Left lung (tissue), 4 donors: ENCODE measurements at regions not wholly inside any gene's neighbourhood (a gene's known extent, or its start where the extent isn't known, plus 50 kb on each side); places are given as distances from the start of the nearest gene placed in this dataset.

Source experiments
- ATAC-seq: fragments of 200-7000 bp; cut with Tn5 transposase; one replicate; pipeline ENCODE4 v1.9.1; 2020; ENCODE audit warnings: moderate library complexity
- DNase-seq, 4 donors: peaks; one replicate each; pipeline ENCODE4 v3.0.0-alpha.2; 2013 to 2020
- H3K27ac ChIP-seq, 2 donors: fragments of 200-600 bp; sonication (generic) in 1 of 2; one replicate each; pipeline versions ENCODE4 v1.5.0 to v1.8.0; 2020 to 2021
- H3K27me3 ChIP-seq, 2 donors: fragments of 200-600 bp; sonication (generic) in 1 of 2; one replicate each; pipeline versions ENCODE4 v1.5.0 to v1.8.0; 2020 to 2021
- H3K36me3 ChIP-seq, 2 donors: fragments of 200-600 bp; sonication (generic) in 1 of 2; one replicate each; pipeline versions ENCODE4 v1.5.0 to v1.8.0; 2020 to 2021
- H3K4me1 ChIP-seq, 2 donors: fragments of 200-600 bp; one replicate each; pipeline ENCODE4 v1.8.0; 2021
- H3K4me3 ChIP-seq, 2 donors: fragments of 200-600 bp; sonication (generic) in 1 of 2; one replicate each; pipeline versions ENCODE4 v1.5.0 to v1.8.0; 2020 to 2021; ENCODE audit warnings: mild to moderate bottlenecking in 1 of 2
- H3K9me3 ChIP-seq, 2 donors: fragments of 200-600 bp; sonication (generic) in 1 of 2; one replicate each; pipeline versions ENCODE4 v1.5.0 to v1.8.0; 2020 to 2021
- intact Hi-C, 2 donors: fragments of 100-400 bp; cut with DNase I; formaldehyde crosslinking; loops; one replicate each; pipeline versions ENCODE4 v1.11.2 to v1.14.2; 2022
- TF ChIP-seq, protein P1 (sequence below), 2 donors: fragments of 200-600 bp; sonication (generic) in 1 of 2; IDR thresholded peaks; one replicate each; pipeline versions ENCODE4 v1.5.0 to v1.8.0; 2021; ENCODE audit warnings: antibody characterized with exemption in 2 of 2
- donor health status: DM: no; HTN: yes; CAD: no.
- donor health status: DM: no; HTN: no; CAD: no.

DNA sequence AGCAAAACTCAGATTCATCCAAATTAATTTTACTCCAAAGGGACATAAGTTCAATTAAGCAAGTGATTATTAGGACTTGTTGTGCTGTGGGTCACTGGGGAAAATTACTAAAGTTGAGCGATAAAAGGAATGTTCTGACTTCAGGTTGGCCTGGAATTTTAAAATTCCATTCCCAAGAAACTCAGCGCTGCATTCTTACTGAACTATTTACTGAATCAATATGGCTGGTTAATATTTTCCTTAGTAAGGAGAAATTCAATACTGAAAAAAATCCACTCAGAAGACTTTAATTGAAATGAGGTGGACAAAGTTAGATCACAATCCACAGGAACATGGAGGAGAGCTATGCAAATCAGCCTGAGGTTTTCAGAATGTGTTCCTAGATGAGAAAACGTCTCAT, 578.9 kb upstream of the NR5A2 start:
- Histone ChIP-seq H3K27ac (no peak overlapping the region), H3K9me3 (no peaks in the 10 kb centered on the region), H3K4me3 (no peak overlapping the region), H3K4me1 (no peaks in the 10 kb centered on the region), H3K36me3 (no peaks in the 10 kb centered on the region), H3K27me3 (no peaks in the 10 kb centered on the region)
- DNase-seq (no peak), ATAC-seq (no peak)
- intact Hi-C loops = no loop called here
- TF ChIP-seq, protein P1, sequence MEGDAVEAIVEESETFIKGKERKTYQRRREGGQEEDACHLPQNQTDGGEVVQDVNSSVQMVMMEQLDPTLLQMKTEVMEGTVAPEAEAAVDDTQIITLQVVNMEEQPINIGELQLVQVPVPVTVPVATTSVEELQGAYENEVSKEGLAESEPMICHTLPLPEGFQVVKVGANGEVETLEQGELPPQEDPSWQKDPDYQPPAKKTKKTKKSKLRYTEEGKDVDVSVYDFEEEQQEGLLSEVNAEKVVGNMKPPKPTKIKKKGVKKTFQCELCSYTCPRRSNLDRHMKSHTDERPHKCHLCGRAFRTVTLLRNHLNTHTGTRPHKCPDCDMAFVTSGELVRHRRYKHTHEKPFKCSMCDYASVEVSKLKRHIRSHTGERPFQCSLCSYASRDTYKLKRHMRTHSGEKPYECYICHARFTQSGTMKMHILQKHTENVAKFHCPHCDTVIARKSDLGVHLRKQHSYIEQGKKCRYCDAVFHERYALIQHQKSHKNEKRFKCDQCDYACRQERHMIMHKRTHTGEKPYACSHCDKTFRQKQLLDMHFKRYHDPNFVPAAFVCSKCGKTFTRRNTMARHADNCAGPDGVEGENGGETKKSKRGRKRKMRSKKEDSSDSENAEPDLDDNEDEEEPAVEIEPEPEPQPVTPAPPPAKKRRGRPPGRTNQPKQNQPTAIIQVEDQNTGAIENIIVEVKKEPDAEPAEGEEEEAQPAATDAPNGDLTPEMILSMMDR (IDR thresholded peaks at IDR 0.05) = no peak

DNA sequence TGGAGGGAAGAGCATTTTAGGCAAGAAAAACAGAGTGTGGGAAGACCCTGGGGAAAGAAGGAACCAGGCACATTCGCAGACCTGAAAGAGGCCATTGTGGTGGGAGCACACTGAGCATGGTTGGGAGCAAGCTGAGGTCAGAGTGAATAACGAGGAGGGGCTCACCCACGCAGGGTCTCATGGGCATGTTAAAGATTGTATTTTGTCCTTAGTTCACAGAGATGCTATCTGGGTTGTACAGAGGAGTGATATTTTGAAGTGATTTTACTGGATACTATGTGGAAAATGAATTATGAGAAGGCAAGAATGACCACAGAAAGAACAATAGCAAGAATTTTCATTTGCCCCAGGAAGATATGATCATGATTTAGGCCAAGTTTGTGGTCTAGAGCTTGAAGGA, 578.3 kb upstream of the NR5A2 start:
- H3K27me3 ChIP-seq = no peaks in the 10 kb centered on the region
- intact Hi-C loops = no loop called here
- H3K36me3 ChIP-seq = no peaks in the 10 kb centered on the region
- H3K9me3 ChIP-seq = no peaks in the 10 kb centered on the region
- no peak for DNase-seq
- H3K4me3 ChIP-seq = no peak overlapping the region
- no peak for ATAC-seq
- TF ChIP-seq, protein P1 (IDR thresholded peaks at IDR 0.05) = no peak
- H3K4me1 ChIP-seq = no peaks in the 10 kb centered on the region
- no peak overlapping the region for H3K27ac ChIP-seq

DNA sequence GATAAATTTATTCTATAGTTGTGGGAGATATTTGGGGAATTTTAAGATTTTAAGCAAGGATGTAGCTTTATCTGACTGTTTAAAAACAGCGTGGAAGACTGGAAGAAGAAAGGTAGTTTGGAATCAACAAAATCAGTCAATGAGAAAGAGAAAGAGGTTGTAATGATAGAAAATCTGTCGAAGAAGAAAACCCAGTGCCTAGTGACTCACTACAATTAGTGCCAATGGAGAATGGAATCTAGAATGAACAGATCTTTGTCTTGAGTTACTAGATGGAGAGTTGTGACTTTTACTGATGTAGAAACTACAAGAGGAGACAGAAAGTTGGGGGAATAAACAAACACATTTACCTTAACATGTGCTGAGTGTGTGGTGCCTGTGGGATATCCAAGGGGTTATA, 577.8 kb upstream of the NR5A2 start:
- intact Hi-C loops = no loop called here
- H3K9me3 ChIP-seq = no peaks in the 10 kb centered on the region
- TF ChIP-seq, protein P1 (IDR thresholded peaks at IDR 0.05) = no peak

DNA sequence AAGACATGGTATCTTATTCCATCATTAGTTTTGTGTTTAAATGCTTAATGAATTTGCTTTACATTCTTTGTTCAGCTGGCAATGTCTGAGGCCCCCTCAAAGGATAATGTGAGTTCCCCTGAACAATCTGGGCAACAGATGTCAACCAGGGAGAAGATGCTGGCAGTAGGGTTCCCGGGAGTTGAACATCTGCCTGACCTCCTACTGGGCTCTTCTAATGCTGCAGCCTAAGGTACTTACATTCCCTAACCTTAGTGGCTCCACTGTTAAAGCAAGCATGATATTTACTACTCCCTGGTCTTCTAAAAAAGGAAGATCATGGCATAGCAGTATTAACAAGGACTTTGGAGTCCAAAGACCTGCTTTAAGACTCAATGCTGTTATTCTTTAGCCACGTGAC, 574.9 kb upstream of the NR5A2 start:
- intact Hi-C loops = no loop called here
- H3K4me3 ChIP-seq = no peak overlapping the region
- no peaks in the 10 kb centered on the region for H3K9me3 ChIP-seq
- no peak for ATAC-seq
- TF ChIP-seq, protein P1 (IDR thresholded peaks at IDR 0.05) = no peak
- no peaks in the 10 kb centered on the region for H3K27me3 ChIP-seq
- no peaks in the 10 kb centered on the region for H3K36me3 ChIP-seq
- no peak overlapping the region for H3K27ac ChIP-seq
- H3K4me1 ChIP-seq = no peaks in the 10 kb centered on the region
- no peak for DNase-seq

More for the DNA sequence above, 577.8 kb upstream of the NR5A2 start:
- Histone ChIP-seq H3K27ac (no peak overlapping the region), H3K27me3 (no peaks in the 10 kb centered on the region), H3K36me3 (no peaks in the 10 kb centered on the region), H3K4me1 (no peaks in the 10 kb centered on the region), H3K4me3 (no peak overlapping the region)
- DNase-seq (no peak), ATAC-seq (no peak)

DNA sequence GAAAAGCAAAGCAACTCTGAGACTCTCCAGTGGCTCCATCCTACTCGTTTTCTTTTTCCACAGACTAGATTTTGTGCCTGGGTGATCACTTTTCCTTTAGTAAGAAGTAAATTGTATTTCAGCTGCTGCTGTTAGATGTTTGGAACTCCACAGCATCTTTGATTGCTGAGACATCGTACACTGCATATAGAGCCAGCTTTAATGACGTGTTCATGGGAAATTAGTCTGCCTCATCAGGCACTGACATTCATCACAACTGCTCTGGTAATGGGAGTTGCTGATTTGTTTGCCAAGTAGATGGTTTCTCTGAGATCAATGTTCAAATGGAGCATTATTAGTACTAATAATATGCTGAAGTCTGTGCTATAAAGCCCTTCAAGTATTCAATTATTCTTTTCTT, 573.8 kb upstream of the NR5A2 start:
- Histone ChIP-seq H3K4me1 (no peaks in the 10 kb centered on the region), H3K36me3 (no peaks in the 10 kb centered on the region), H3K4me3 (no peak overlapping the region), H3K27ac (no peak overlapping the region), H3K9me3 (no peaks in the 10 kb centered on the region), H3K27me3 (no peaks in the 10 kb centered on the region)
- intact Hi-C loops = no loop called here
- no peak for DNase-seq
- no peak for ATAC-seq
- TF ChIP-seq, protein P1 (IDR thresholded peaks at IDR 0.05) = no peak
